GM21576 (cell line): ENCODE measurements at regions not wholly inside any gene's neighbourhood (a gene's known extent, or its start where the extent isn't known, plus 50 kb on each side); places are given as distances from the start of the nearest gene placed in this dataset.

Experiments used
- ATAC-seq: cut with Tn5 transposase; IDR thresholded peaks from one replicate; pipeline ENCODE4 v1.9.1; 2021; ENCODE audit warnings: mild to moderate bottlenecking, moderate library complexity; ENCODE audit not compliant: unreplicated experiment

- ATAC-seq = no peak
These were observed 212.0 kb downstream of the DMRT2 start for GRCh38 chr9:1261879-1262766.

GRCh38 chr9:1267141-1267570 lies 217.0 kb downstream of the DMRT2 start:
- ATAC-seq = peak; percentile 76

GRCh38 chr9:1267581-1267980 lies 217.4 kb downstream of the DMRT2 start:
- ATAC-seq = no peak

GRCh38 chr9:1269533-1270315 lies 219.6 kb downstream of the DMRT2 start:
- ATAC-seq = no peak

GRCh38 chr9:1271367-1271766 lies 221.2 kb downstream of the DMRT2 start:
- ATAC-seq = no peak

GRCh38 chr9:1271786-1272185 lies 221.6 kb downstream of the DMRT2 start:
- ATAC-seq = no peak

- ATAC-seq = no peak
These were observed 222.3 kb downstream of the DMRT2 start for GRCh38 chr9:1272488-1272887.

- no peak for ATAC-seq
These were observed 223.7 kb downstream of the DMRT2 start for GRCh38 chr9:1273859-1274258.

GRCh38 chr9:1274334-1274733 lies 224.2 kb downstream of the DMRT2 start:
- no peak for ATAC-seq

- no peak for ATAC-seq
These were observed 226.3 kb downstream of the DMRT2 start for GRCh38 chr9:1276474-1276873.

- no peak for ATAC-seq
These were observed 234.6 kb downstream of the DMRT2 start for GRCh38 chr9:1284727-1285126.

GRCh38 chr9:1285526-1285925 lies 235.4 kb downstream of the DMRT2 start:
- ATAC-seq = no peak

GRCh38 chr9:1292384-1292783 lies 242.2 kb downstream of the DMRT2 start:
- ATAC-seq = no peak

- no peak for ATAC-seq
These were observed 244.6 kb downstream of the DMRT2 start for GRCh38 chr9:1294641-1295258.

GRCh38 chr9:1296331-1296730 lies 246.2 kb downstream of the DMRT2 start:
- ATAC-seq = no peak

- no peak for ATAC-seq
These were observed 247.9 kb downstream of the DMRT2 start for GRCh38 chr9:1298046-1298445.

GRCh38 chr9:1300941-1301340 lies 250.8 kb downstream of the DMRT2 start:
- no peak for ATAC-seq

- ATAC-seq = no peak
These were observed 253.8 kb downstream of the DMRT2 start for GRCh38 chr9:1303932-1304331.

GRCh38 chr9:1311462-1312042 lies 261.4 kb downstream of the DMRT2 start:
- ATAC-seq = no peak

- no peak for ATAC-seq
These were observed 269.3 kb downstream of the DMRT2 start for GRCh38 chr9:1319436-1319835.

GRCh38 chr9:1320051-1320557 lies 269.9 kb downstream of the DMRT2 start:
- ATAC-seq = no peak
